OCI-LY7 (cell line): ENCODE measurements at regions not wholly inside any gene's neighbourhood (a gene's known extent, or its start where the extent isn't known, plus 50 kb on each side); places are given as distances from the start of the nearest gene placed in this dataset.

Experiments
- CTCF ChIP-seq: fragments of 200-600 bp; sonication (generic); conservative IDR thresholded peaks from 2 replicates; pipeline ENCODE4 v1.5.1; 2014; ENCODE audit warnings: mild to moderate bottlenecking, antibody characterized with exemption, low read length, moderate library complexity, mixed read lengths
- EZH2phosphoT487 ChIP-seq: fragments of 200-600 bp; sonication (generic); IDR thresholded peaks from 2 replicates; pipeline ENCODE4 v1.6.1; 2018; ENCODE audit warnings: low read depth, borderline replicate concordance, mild to moderate bottlenecking, mixed run types, antibody characterized with exemption, low read length, moderate library complexity, mixed read lengths

- no peak for TF ChIP-seq CTCF
- TF ChIP-seq EZH2phosphoT487: no peak
These were observed 193.1 kb upstream of the FAR2 start for GRCh38 chr12:28955931-28956330.
